ENCODE measurements at regions not wholly inside any gene's neighbourhood (a gene's known extent, or its start where the extent isn't known, plus 50 kb on each side); places are given as distances from the start of the nearest gene placed in this dataset.
A peak's percentile ranks its signal among the peaks of the same experiment; 100 is the strongest.

DNA sequence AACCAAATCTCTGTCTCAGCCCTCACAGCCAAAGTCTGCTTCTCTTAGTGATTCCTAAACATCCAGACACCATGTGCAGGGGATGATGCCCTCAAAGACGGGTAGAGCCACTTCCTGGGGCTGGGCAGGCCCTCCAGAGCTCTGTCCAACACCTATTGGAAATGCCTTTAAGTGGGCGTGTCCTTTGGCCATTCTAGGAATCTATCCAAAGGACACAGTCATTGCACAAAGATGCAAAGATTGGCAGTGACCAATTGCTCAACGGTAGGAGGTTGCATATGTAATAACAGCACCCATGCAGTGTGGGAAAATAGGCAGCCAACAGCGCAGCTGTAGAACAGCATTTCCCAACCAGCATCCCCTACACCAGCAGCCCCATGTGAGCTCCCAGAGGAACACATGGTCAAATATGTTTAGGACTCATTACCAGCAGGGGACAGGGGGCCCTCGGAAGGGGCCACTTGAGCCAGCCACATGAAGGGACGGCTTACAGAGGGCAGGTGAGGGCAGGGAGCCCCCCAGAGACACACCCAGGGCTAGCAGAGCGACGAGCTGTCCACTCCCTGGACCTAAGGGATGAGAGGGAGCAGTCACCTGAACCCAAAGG lies 142.8 kb upstream of the IQSEC1 start:
- dilution Hi-C loops (cut with HindIII; ENCODE audit: low sequenced_read_pairs, unreplicated experiment), result no loop called here
- peak; percentile 21; the same call in 1 of the 2 replicates for ATAC-seq (ENCODE audit: low read depth)

More for the DNA sequence above, 142.8 kb upstream of the IQSEC1 start:
- Histone ChIP-seq H2BK120ac (ENCODE audit: low read depth, low read length) (no peak overlapping the region), H4K91ac (ENCODE audit: insufficient read depth, low read depth, low read length) (no peak overlapping the region), H3K4ac (ENCODE audit: low read depth, low read length) (no peak overlapping the region), H3K9me3 (ENCODE audit: control insufficient read depth, insufficient read depth, low read length) (no peaks in the 10 kb centered on the region), H3K56ac (ENCODE audit: extremely low read depth, insufficient read depth, low read length) (no peak overlapping the region), H3K14ac (replicated peaks; ENCODE audit: low read depth, low read length) (no peak overlapping the region), H2AK5ac (ENCODE audit: low read depth, low read length) (no peak overlapping the region), H3K23ac (ENCODE audit: low read depth, low read length) (no peak overlapping the region), H2BK20ac (ENCODE audit: low read depth, low read length) (no peak overlapping the region), H3K27me3 (ENCODE audit: control insufficient read depth, insufficient read depth, low read length) (no peaks in the 10 kb centered on the region), H3K27ac (ENCODE audit: insufficient read depth, low read length) (no peak overlapping the region), H2AFZ (replicated peaks; ENCODE audit: low read length, poor library complexity) (no peak overlapping the region), H4K8ac (ENCODE audit: low read depth in 2 of 2, low read length in 2 of 2) (no peak overlapping the region), H3K9ac (ENCODE audit: low read depth, low read length) (no peak overlapping the region), H2AK9ac (replicated peaks; ENCODE audit: low read depth, low read length, poor library complexity) (no peak overlapping the region), H3K4me2 (ENCODE audit: low read depth, low read length) (no peak overlapping the region), H2BK15ac (ENCODE audit: low read depth, low read length) (no peak overlapping the region), H3K4me1 (ENCODE audit: control insufficient read depth, insufficient read depth, low read length) (no peaks in the 10 kb centered on the region), H3K9me1 (ENCODE audit: insufficient read depth, low read length) (no peaks in the 10 kb centered on the region), H2BK5ac (ENCODE audit: low read depth, low read length, poor library complexity, severe bottlenecking) (no peak overlapping the region), H3K18ac (ENCODE audit: low read depth, low read length) (no peak overlapping the region), H3K79me1 (ENCODE audit: low read depth in 1 of 2, low read length in 2 of 2) (no peaks in the 10 kb centered on the region), H4K5ac (ENCODE audit: low read depth, low read length) (no peak overlapping the region), H3K36me3 (ENCODE audit: control insufficient read depth, insufficient read depth, low read length) (no peaks in the 10 kb centered on the region), H3K4me3 (ENCODE audit: insufficient read depth, low read depth, low read length) (no peak overlapping the region), H4K20me1 (ENCODE audit: insufficient read depth, low read length) (no peaks in the 10 kb centered on the region)
- WGBS, 2 experiments (ENCODE audit: extremely low coverage in 2 of 2, insufficient read length in 1 of 2), result 55% methylated on average over 4 of the region's 8 CpGs; no CpG with 5 or more reads in 1 of the 2 experiments
- peak; percentile 53 for DNase-seq
- BruUV-seq (replicated peaks), result no TSS peak
- TF ChIP-seq CHD1 (IDR thresholded peaks at IDR 0.05; ENCODE audit: low read depth, low read length), result no peak
- TF ChIP-seq USF2 (IDR thresholded peaks at IDR 0.05; ENCODE audit: low read depth, low read length), result no peak
- TF ChIP-seq CEBPB (IDR thresholded peaks at IDR 0.05; ENCODE audit: low read depth, low read length), result peak; percentile 55
- CTCF ChIA-PET, result no interaction called here
- POLR2A ChIA-PET (ENCODE audit: unreplicated experiment), result no interaction called here
- intact Hi-C loops (cut with micrococcal nuclease) (no loop called here), in situ Hi-C loops (cut with MboI; ENCODE audit: low sequenced_read_pairs) (no loop called here)
